PC-9 (cell line): ENCODE measurements at regions not wholly inside any gene's neighbourhood (a gene's known extent, or its start where the extent isn't known, plus 50 kb on each side); places are given as distances from the start of the nearest gene placed in this dataset.

ENCODE experiments used
- BruUV-seq: library from RNA; stranded (reverse); fragments of 400-500 nt; replicated peaks from 2 replicates; lab custom pipeline; 2021; lab: Mats Ljungman, UMichigan
- CTCF ChIA-PET: fragments of 300-600 bp; sonication (Branson Sonifier 250); formaldehyde crosslinking; loops from one replicate; lab custom pipeline; 2022; ENCODE audit warnings: antibody characterized with exemption; lab: Charles Lee
- POLR2A ChIA-PET: fragments of 300-600 bp; sonication (Branson Sonifier 250); formaldehyde crosslinking; loops from one replicate; lab custom pipeline; 2022; ENCODE audit warnings: antibody characterized with exemption; ENCODE audit not compliant: unreplicated experiment; lab: Charles Lee
- DNase-seq, 2 experiments: peaks; one replicate each; pipeline versions ENCODE4 v3.0.0 to v3.0.0-alpha.2; 2015 to 2022; ENCODE audit warnings: mixed read lengths in 1 of 2
- H2AFZ ChIP-seq: fragments of 200-600 bp; sonication (generic); 2 replicates; pipeline ENCODE4 v1.8.1; 2017; ENCODE audit warnings: antibody characterized with exemption
- H3F3A ChIP-seq: fragments of 200-600 bp; sonication (generic); 2 replicates; pipeline ENCODE4 v1.8.1; 2017; ENCODE audit warnings: antibody characterized with exemption, mild to moderate bottlenecking, low read depth; ENCODE audit not compliant: insufficient read depth
- H3K27ac ChIP-seq: fragments of 200-600 bp; sonication (generic); 2 replicates; pipeline ENCODE4 v1.6.1; 2016; ENCODE audit warnings: mixed run types
- H3K27me3 ChIP-seq: fragments of 200-600 bp; sonication (generic); 2 replicates; pipeline ENCODE4 v1.6.1; 2016; ENCODE audit warnings: low read depth, mixed run types; ENCODE audit not compliant: insufficient read depth
- H3K36me3 ChIP-seq: fragments of 200-600 bp; sonication (generic); 2 replicates; pipeline ENCODE4 v1.6.1; 2016; ENCODE audit warnings: low read depth, mixed run types
- H3K4me1 ChIP-seq: fragments of 200-600 bp; sonication (generic); replicated peaks from 2 replicates; pipeline ENCODE4 v1.6.1; 2016; ENCODE audit warnings: mixed run types; ENCODE audit not compliant: insufficient read depth
- H3K4me2 ChIP-seq: fragments of 200-600 bp; sonication (generic); 2 replicates; pipeline ENCODE4 v1.6.1; 2017; ENCODE audit warnings: mixed run types
- H3K4me3 ChIP-seq: fragments of 200-600 bp; sonication (generic); 2 replicates; pipeline ENCODE4 v1.6.1; 2016; ENCODE audit warnings: mixed run types
- H3K79me2 ChIP-seq: fragments of 200-600 bp; sonication (generic); 2 replicates; pipeline ENCODE4 v1.6.1; 2017; ENCODE audit warnings: low read depth, mixed run types
- H3K9me2 ChIP-seq: fragments of 200-600 bp; sonication (generic); 2 replicates; pipeline ENCODE4 v1.8.1; 2017; ENCODE audit warnings: mild to moderate bottlenecking; ENCODE audit not compliant: insufficient read depth
- H3K9me3 ChIP-seq: fragments of 200-600 bp; sonication (generic); 2 replicates; pipeline ENCODE4 v1.8.1; 2016; ENCODE audit warnings: low read depth; ENCODE audit not compliant: insufficient read depth
- H4K20me1 ChIP-seq: fragments of 200-600 bp; sonication (generic); 2 replicates; pipeline ENCODE4 v1.8.1; 2017; ENCODE audit not compliant: insufficient read depth
- CTCF ChIP-seq: fragments of 200-600 bp; sonication (generic); conservative IDR thresholded peaks from 2 replicates; pipeline ENCODE4 v1.6.1; 2017; ENCODE audit warnings: mixed run types, antibody characterized with exemption, mild to moderate bottlenecking, moderate library complexity
- EZH2 ChIP-seq: fragments of 200-600 bp; sonication (generic); IDR thresholded peaks from 2 replicates; pipeline ENCODE4 v1.8.0; 2017; ENCODE audit warnings: antibody characterized with exemption, low read depth
- intact Hi-C: fragments of 100-400 bp; cut with micrococcal nuclease; formaldehyde crosslinking; loops from one replicate; pipeline ENCODE4 v1.10.0; 2022; ENCODE audit not compliant: unreplicated experiment

- no peaks in the 10 kb centered on the region for H3K79me2 ChIP-seq
- intact Hi-C loops: no loop called here
Observed at GRCh38 chr13:40143106-40143505, 487.6 kb downstream of the COG6 start.

DNA sequence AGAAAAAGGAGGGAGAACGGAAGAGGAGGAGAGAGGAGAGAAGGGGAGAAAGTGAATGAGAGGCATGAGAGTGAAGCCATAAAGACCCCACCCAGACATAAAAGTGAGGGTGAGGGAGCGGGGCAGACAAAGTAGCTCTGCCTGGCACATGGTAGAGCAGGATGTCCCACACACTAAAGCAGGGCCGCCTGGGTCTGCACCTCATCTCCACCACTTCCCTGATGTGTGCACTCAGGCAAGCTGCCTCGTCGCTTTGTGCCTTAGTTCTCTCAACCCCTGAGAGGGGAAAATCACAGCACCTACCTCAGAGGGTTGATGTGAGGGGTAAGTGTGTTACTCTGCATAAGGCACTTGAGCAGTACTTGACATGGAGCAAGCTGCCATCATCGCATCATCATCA lies 488.1 kb downstream of the COG6 start:
- no peak for DNase-seq
- ChIA-PET POLR2A (no interaction called here), CTCF (no interaction called here)
- H3K4me2 ChIP-seq: no peak overlapping the region
- no peaks in the 10 kb centered on the region for H3K79me2 ChIP-seq
- no peaks in the 10 kb centered on the region for H3K4me1 ChIP-seq
- H2AFZ ChIP-seq: no peak overlapping the region
- no peaks in the 10 kb centered on the region for H3K27me3 ChIP-seq
- no peaks in the 10 kb centered on the region for H3K9me3 ChIP-seq
- intact Hi-C loops: no loop called here
- no peaks in the 10 kb centered on the region for H4K20me1 ChIP-seq
- H3K9me2 ChIP-seq: no peaks in the 10 kb centered on the region
- H3F3A ChIP-seq: no peaks in the 10 kb centered on the region
- no peak overlapping the region for H3K27ac ChIP-seq
- no TSS peak for BruUV-seq
- H3K4me3 ChIP-seq: no peak overlapping the region
- H3K36me3 ChIP-seq: no peaks in the 10 kb centered on the region
- TF ChIP-seq EZH2 (no peak), CTCF (no peak)

More at GRCh38 chr13:40143106-40143505, 487.6 kb downstream of the COG6 start:
- BruUV-seq: no TSS peak
- TF ChIP-seq CTCF (no peak), EZH2 (no peak)
- no peaks in the 10 kb centered on the region for H4K20me1 ChIP-seq
- ChIA-PET CTCF (no interaction called here), POLR2A (no interaction called here)
- no peak overlapping the region for H3K4me3 ChIP-seq
- H3K4me2 ChIP-seq: no peak overlapping the region
- no peaks in the 10 kb centered on the region for H3K27me3 ChIP-seq
- no peak overlapping the region for H2AFZ ChIP-seq
- H3K36me3 ChIP-seq: no peaks in the 10 kb centered on the region
- no peaks in the 10 kb centered on the region for H3K9me2 ChIP-seq
- no peaks in the 10 kb centered on the region for H3K4me1 ChIP-seq
- no peak for DNase-seq
- no peaks in the 10 kb centered on the region for H3F3A ChIP-seq
- no peaks in the 10 kb centered on the region for H3K9me3 ChIP-seq
- H3K27ac ChIP-seq: no peak overlapping the region

DNA sequence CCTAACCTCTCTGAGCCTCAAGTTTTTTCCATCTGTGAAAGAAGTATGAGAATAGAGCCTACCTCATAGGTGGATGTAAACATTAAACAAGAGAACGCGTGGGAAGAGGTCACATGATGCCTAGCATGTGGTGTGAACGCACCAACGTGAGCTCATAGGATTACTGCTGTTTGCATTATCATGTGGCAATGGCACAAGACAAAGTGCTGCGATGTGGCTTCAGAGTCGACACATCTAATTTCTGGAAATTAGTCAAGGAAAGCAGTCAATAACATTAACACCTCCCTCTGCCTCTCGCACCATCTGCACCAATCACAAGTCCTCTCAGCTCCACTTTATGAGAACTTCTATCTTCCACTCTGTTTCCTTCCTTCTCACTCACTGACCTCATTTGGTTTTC lies 489.7 kb downstream of the COG6 start:
- POLR2A ChIA-PET: no interaction called here
- Histone ChIP-seq H3F3A (no peaks in the 10 kb centered on the region), H3K36me3 (no peaks in the 10 kb centered on the region), H3K9me2 (no peaks in the 10 kb centered on the region), H4K20me1 (no peaks in the 10 kb centered on the region), H2AFZ (no peak overlapping the region), H3K79me2 (no peaks in the 10 kb centered on the region), H3K4me1 (no peaks in the 10 kb centered on the region), H3K4me3 (no peak overlapping the region), H3K27me3 (no peaks in the 10 kb centered on the region), H3K9me3 (no peaks in the 10 kb centered on the region), H3K27ac (no peak overlapping the region), H3K4me2 (no peak overlapping the region)
- no TSS peak for BruUV-seq
- CTCF ChIA-PET: no interaction called here
- DNase-seq: no peak
- intact Hi-C loops: no loop called here
- TF ChIP-seq CTCF (no peak), EZH2 (no peak)
